ENCODE measurements at regions not wholly inside any gene's neighbourhood (a gene's known extent, or its start where the extent isn't known, plus 50 kb on each side); places are given as distances from the start of the nearest gene placed in this dataset.

GRCh38 chr4:20615486-20616260, 84.6 kb upstream of the PACRGL start:
- no peak for DNase-seq

DNA sequence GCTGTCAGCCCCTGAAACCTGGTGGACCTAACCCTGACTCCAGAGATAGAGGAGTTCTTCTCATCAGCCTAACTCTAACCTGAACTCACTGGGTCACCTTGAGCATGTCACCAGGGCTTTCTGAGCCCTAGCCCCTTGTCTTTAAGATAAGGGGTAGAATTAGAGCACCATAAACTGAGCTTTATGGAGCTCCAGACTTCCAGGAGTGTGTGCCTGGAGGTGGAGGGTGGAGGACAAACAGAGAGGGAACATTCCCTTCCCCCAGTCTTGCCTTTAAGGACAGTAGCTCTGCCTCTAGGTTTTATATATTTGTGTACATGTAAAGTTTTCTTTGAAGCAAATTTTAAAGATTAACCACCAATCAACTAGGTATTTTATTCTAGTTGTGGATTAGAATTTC, 83.9 kb upstream of the PACRGL start:
- DNase-seq, result no peak

DNA sequence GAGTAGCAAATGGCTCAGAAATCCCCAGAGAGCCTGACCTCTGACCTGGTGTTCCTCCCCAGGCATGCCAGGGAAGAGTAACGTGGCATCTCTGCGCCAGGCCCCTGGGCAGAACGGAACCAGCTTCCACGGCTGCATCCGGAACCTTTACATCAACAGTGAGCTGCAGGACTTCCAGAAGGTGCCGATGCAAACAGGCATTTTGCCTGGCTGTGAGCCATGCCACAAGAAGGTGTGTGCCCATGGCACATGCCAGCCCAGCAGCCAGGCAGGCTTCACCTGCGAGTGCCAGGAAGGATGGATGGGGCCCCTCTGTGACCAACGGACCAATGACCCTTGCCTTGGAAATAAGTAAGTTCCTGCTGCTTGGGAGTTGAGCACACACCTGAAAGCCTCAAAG, 83.4 kb upstream of the PACRGL start:
- DNase-seq, result no peak

GRCh38 chr4:20617678-20618396, 82.4 kb upstream of the PACRGL start:
- DNase-seq, result peak; percentile 40 to 48

DNA sequence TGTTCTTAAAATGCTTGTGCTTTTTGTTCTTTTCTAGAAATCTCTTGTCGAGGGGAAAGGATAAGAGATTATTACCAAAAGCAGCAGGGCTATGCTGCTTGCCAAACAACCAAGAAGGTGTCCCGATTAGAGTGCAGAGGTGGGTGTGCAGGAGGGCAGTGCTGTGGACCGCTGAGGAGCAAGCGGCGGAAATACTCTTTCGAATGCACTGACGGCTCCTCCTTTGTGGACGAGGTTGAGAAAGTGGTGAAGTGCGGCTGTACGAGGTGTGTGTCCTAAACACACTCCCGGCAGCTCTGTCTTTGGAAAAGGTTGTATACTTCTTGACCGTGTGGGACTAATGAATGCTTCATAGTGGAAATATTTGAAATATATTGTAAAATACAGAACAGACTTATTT, 81.5 kb upstream of the PACRGL start:
- DNase-seq, result no peak

- peak in 1 of 2 donors; percentile 7 for DNase-seq
Measured at GRCh38 chr4:20621476-20621875, 78.8 kb upstream of the PACRGL start.

DNA sequence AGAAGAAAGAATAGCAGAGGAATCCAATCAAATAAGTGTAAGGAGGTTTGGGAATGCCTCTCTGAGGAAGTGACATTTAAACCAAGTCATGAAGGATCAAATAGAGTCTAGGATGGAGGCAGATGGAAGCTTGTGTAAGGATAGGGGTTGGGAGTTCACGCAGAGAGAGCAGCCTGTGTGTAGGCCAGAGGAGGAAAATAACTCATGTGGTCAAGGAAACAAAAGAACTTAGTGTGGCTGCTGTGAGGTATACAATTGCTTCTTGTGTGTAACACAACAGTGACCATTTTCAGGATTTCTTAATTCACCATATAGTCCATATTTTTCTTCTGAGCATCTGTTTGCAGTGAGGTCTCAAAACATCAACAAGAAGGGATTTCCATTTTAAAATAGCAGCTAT, 77.6 kb upstream of the PACRGL start:
- DNase-seq, result no peak

DNA sequence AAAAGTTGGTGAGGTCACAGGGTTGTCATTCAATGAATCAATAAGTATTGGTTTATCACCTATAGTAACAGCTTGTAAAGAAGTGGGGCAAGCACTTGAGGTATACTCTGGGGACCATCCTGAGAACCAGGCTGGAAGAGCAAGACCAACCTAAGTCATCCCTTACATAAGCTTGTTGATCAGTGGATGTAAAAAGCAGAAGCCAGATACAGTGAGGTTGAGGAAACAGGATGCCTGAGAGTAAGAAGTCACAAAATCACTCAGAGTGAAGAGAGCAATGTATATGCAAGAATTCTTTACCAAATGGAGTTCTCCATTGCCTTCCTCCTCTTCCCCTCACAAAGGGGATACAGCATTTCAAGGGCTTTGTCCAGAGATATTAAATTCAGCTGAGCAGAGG, 76.3 kb upstream of the PACRGL start:
- DNase-seq, result peak; percentile 12 to 18

GRCh38 chr4:20624793-20625374, 75.4 kb upstream of the PACRGL start:
- DNase-seq, result no peak

GRCh38 chr4:20625426-20625825, 74.8 kb upstream of the PACRGL start:
- peak; percentile 71 to 74 for DNase-seq

GRCh38 chr4:20626326-20627005, 73.8 kb upstream of the PACRGL start:
- no peak for DNase-seq

DNA sequence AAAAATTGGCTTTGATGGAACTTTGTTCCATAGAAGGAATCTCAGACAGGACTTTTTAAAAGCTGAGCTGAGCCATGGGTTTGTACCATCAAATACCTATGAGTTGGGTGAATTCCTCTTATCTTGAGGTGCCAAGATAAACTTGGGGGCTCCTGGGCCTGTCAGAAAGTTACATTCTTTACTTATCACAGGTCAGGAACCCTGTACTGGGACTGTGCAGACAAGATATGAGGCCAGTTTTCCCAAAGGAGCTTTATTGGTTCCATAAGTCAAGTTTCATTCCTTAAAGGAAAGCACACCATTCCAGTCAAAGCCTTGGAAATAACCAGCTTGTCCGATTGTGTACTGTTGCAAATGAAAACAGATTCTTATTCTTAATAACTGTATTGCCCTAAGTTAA, 72.4 kb upstream of the PACRGL start:
- DNase-seq, result no peak

- peak in 1 of 2 donors; percentile 9 for DNase-seq
Measured at GRCh38 chr4:20629186-20630106, 70.8 kb upstream of the PACRGL start.

DNA sequence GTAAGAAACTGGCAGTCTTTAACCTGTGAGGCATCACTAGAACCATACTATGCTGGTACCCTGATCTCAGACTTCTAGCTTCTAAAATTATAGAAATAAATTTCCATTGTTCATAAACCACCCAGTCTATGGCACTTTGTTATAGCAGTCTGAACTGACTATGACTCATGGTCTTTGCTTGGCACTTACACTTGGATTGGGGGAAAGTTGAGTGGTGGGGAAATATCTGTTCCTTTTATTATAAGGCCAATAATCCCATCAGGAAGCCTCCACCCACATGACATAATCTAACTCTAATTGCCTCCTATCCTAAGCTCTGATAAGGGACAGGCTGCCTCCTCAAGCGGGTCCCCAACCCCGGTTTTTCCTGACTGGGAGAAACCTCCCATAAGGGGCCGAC, 61.4 kb upstream of the PACRGL start:
- DNase-seq, result no peak

- DNase-seq, result no peak
Measured at GRCh38 chr4:20639346-20639745, 60.9 kb upstream of the PACRGL start.

- no peak for DNase-seq
Measured at GRCh38 chr4:20640989-20641388, 59.3 kb upstream of the PACRGL start.

DNA sequence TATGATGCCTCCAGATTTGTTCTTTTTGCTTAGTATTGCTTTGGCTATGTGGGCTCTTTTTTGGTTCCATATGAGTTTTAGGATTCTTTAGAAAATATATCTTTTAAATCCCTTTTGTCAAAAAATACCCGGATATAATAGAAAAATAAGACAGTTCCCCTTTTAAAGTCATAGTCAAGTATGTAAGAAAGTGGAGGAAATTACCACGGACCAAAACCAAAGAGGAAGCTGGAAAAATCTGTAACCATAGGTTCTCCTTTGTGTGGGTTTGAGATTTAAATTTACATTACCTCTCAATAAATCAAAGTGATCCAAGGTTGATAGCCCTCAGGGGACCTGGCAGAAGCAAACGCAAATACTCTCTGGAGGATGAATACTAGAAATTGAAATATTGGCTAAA, 58.3 kb upstream of the PACRGL start:
- peak; percentile 51 to 58 for DNase-seq

DNA sequence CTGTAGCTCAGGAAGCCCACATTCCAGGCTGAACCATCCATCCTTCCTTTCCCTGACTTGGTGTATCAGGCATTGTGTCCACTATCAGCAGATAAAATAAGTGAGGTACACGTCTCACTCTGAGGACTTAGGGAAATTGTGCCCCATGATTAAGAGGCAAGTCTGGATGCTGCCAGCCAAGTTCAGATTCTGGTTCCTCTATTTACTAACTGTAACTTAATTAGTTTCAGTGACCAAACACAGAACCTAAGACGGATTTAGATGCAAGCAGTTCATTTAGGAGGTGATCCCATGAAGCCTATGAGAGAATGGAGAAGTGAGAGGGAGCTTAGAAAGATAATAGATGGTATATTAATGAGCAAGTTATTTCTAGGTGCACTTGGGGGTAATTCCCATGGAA, 56.6 kb upstream of the PACRGL start:
- DNase-seq, result peak in 1 of 2 donors; percentile 8

DNA sequence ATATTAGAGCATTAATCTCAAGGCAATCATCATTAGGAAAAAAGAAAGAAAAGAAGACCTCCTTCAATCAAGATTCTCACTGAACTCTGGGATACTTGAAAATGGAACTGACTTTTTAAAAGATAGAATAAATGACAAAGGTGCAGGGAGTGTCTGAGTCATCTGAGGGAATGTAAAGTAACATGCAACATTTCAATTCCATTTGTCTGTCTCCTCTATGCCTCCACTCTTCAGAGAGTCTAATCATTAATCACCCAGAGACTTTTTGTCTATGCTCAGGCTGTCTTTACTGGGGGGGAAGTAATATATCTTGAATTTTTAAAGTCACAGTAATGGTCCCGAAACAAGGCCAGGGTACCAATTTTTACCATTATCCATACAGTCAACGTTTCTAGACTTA, 55.0 kb upstream of the PACRGL start:
- DNase-seq, result no peak

DNA sequence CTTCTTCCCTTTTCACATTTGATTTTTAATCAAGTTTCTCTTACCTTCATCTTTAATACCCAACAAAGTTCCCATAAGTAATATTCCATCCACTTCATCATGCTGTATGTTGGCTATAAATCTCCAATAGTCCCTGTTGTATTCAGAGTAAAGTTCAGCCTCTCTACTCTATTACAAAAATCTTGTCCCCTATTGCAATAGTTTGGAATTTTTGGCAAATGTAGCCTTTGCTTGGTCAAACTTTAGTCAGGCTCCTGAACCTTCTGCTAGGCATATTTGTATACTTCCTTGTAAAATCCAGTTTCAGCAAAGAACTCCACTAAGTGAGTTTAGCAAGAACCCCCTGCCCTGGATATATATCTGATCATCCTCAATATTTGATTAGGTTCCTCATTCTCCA, 54.0 kb upstream of the PACRGL start:
- peak; percentile 55 to 67 for DNase-seq
